Kidney (tissue), 13 donors: ENCODE measurements at regions not wholly inside any gene's neighbourhood (a gene's known extent, or its start where the extent isn't known, plus 50 kb on each side); places are given as distances from the start of the nearest gene placed in this dataset.
"Not testable (repeated sequence)": the region's sequence is repeated elsewhere in the genome, so short reads cannot be mapped to it uniquely, and the experiment has no call there.

ENCODE experiments used
- DNase-seq, 5 donors: peaks; one replicate each; pipeline ENCODE4 v3.0.0-alpha.2; 2013 to 2020
- FAIRE-seq: peaks from 2 replicates; lab custom pipeline; 2012; peaks lifted over from hg19 to GRCh38; lab: Jason Lieb, UNC
- H3K27ac ChIP-seq, 2 donors: one replicate each; pipeline ENCODE4 v1.7.0; 2013; ENCODE audit warnings: low read depth in 2 of 2, low read length in 2 of 2, inconsistent platforms in 1 of 2
- H3K27me3 ChIP-seq: one replicate; pipeline ENCODE4 v1.7.1; 2013; ENCODE audit warnings: low read length, inconsistent platforms; ENCODE audit not compliant: control insufficient read depth, insufficient read depth
- H3K36me3 ChIP-seq, 3 donors: one replicate each; pipeline versions ENCODE4 v1.7.0 to v1.7.1; 2013; ENCODE audit warnings: low read length in 3 of 3, control low read depth in 1 of 3, inconsistent platforms in 1 of 3; ENCODE audit not compliant: insufficient read depth in 3 of 3, control insufficient read depth in 2 of 3
- H3K4me1 ChIP-seq, 3 donors: one replicate each; pipeline versions ENCODE4 v1.7.0 to v1.7.1; 2013; ENCODE audit warnings: low read length in 3 of 3, inconsistent platforms in 1 of 3, low read depth in 1 of 3; ENCODE audit not compliant: control insufficient read depth in 2 of 3, insufficient read depth in 2 of 3
- H3K4me3 ChIP-seq, 3 donors: one replicate each; pipeline versions ENCODE4 v1.7.0 to v1.8.1; 2013; ENCODE audit warnings: low read length in 3 of 3, control low read depth in 1 of 3, inconsistent platforms in 1 of 3
- H3K9ac ChIP-seq, 3 donors: one replicate each; pipeline versions ENCODE4 v1.7.0 to v1.7.1; 2013; ENCODE audit warnings: low read length in 3 of 3, control low read depth in 1 of 3, inconsistent platforms in 1 of 3
- H3K9me3 ChIP-seq, 3 donors: one replicate each; pipeline versions ENCODE4 v1.7.0 to v1.7.1; 2013; ENCODE audit warnings: low read length in 3 of 3, control low read depth in 1 of 3, inconsistent platforms in 1 of 3; ENCODE audit not compliant: control insufficient read depth in 2 of 3, insufficient read depth in 1 of 3
- CTCF ChIP-seq: IDR thresholded peaks from 3 replicates; pipeline ENCODE4 v1.5.1; 2012; ENCODE audit warnings: mild to moderate bottlenecking, moderate library complexity, borderline replicate concordance; ENCODE audit not compliant: insufficient read depth; ENCODE audit errors: extremely low read depth
- intact Hi-C: fragments of 100-400 bp; cut with DNase I; formaldehyde crosslinking; loops from one replicate; pipeline ENCODE4 v1.11.1; 2022
- donor health status: control.
- donor health status: control.
- donor health status: control.
- donor health status: control.
- donor health status: control.
- donor health status: DM: yes; HTN: yes; CAD: no.
- donor health status: Normal renal cell carcinoma (clear cell type).

GRCh38 chr9:29245351-29245750 is 1672.1 kb upstream of the C9orf72 start:
- DNase-seq, result peak in 1 of 5 donors; percentile 2
- no peak overlapping the region for H3K9ac ChIP-seq
- FAIRE-seq, result no peak
- no peaks in the 10 kb centered on the region for H3K36me3 ChIP-seq
- TF ChIP-seq CTCF, result no peak
- no peaks in the 10 kb centered on the region for H3K4me1 ChIP-seq
- H3K4me3 ChIP-seq, result no peak overlapping the region
- no peaks in the 10 kb centered on the region for H3K9me3 ChIP-seq
- H3K27me3 ChIP-seq, result no peaks in the 10 kb centered on the region
- intact Hi-C loops, result no loop called here
- no peak overlapping the region for H3K27ac ChIP-seq

DNA sequence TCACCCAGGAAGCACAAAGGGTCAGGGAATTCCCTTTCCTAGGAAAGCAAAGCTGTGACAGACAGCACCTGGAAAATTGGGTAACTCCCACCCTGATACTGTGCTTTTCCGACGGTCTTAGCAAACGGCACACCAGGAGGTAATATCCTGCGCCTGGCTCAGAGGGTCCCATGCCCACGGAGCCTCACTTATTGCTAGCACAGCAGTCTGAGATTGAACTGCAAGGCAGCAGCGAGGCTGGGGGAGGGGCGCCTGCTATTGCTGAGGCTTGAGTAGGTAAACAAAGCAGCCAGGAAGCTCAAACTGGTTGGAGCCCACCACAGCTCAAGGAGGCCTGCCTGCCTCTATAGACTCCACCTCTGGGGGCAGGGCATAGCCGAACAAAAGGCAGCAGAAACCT is 1697.1 kb upstream of the C9orf72 start:
- H3K9ac ChIP-seq, DNase-seq, intact Hi-C loops, H3K9me3 ChIP-seq, H3K4me3 ChIP-seq, FAIRE-seq, H3K27me3 ChIP-seq, H3K36me3 ChIP-seq, H3K4me1 ChIP-seq, H3K27ac ChIP-seq: not testable (repeated sequence)

GRCh38 chr9:29282121-29282520 is 1708.8 kb upstream of the C9orf72 start:
- intact Hi-C loops, result no loop called here
- Histone ChIP-seq H3K36me3 (no peaks in the 10 kb centered on the region), H3K9ac (no peak overlapping the region), H3K27me3 (no peaks in the 10 kb centered on the region), H3K4me3 (no peak overlapping the region), H3K4me1 (no peaks in the 10 kb centered on the region), H3K9me3 (no peaks in the 10 kb centered on the region), H3K27ac (no peak overlapping the region)
- DNase-seq, result no peak
- no peak for FAIRE-seq
- no peak for TF ChIP-seq CTCF

GRCh38 chr9:29285818-29286217 is 1712.5 kb upstream of the C9orf72 start:
- H3K27me3 ChIP-seq, result no peaks in the 10 kb centered on the region
- no peak overlapping the region for H3K27ac ChIP-seq
- H3K4me1 ChIP-seq, result no peaks in the 10 kb centered on the region
- H3K9me3 ChIP-seq, result no peaks in the 10 kb centered on the region
- no peak for TF ChIP-seq CTCF
- H3K36me3 ChIP-seq, result no peaks in the 10 kb centered on the region
- intact Hi-C loops, result no loop called here
- FAIRE-seq, result no peak
- H3K4me3 ChIP-seq, result no peak overlapping the region
- no peak overlapping the region for H3K9ac ChIP-seq
- DNase-seq, result peak in 1 of 5 donors; percentile 10
